SK-N-MC (cell line): ENCODE measurements at regions not wholly inside any gene's neighbourhood (a gene's known extent, or its start where the extent isn't known, plus 50 kb on each side); places are given as distances from the start of the nearest gene placed in this dataset.

Experiments used
- EZH2 ChIP-seq: fragments of 200-600 bp; sonication (generic); IDR thresholded peaks from one replicate; pipeline ENCODE4 v1.6.1; 2017; ENCODE audit warnings: antibody characterized with exemption
- POLR2AphosphoS5 ChIP-seq: IDR thresholded peaks from 2 replicates; pipeline ENCODE4 v1.6.1; 2012; ENCODE audit warnings: mild to moderate bottlenecking, low read depth, low read length, borderline replicate concordance

GRCh38 chr7:156152390-156152789 is 340.1 kb upstream of the SHH start:
- no peak for TF ChIP-seq EZH2
- no peak for TF ChIP-seq POLR2AphosphoS5
